ENCODE measurements at regions not wholly inside any gene's neighbourhood (a gene's known extent, or its start where the extent isn't known, plus 50 kb on each side); places are given as distances from the start of the nearest gene placed in this dataset.

- in situ Hi-C loops (cut with HindIII; ENCODE audit: low pct_ligation_motif_present, low sequenced_read_pairs) = loop anchor here (25.0 kb wide), 1 partner anchor 352 kb away; no protein-coding TSS in a partner anchor
These were observed 193.3 kb downstream of the KATNAL1 start for GRCh38 chr13:30113983-30114570.

GRCh38 chr13:30113551-30113950, 193.8 kb downstream of the KATNAL1 start:
- H3K27ac ChIP-seq = no peak overlapping the region
- H3K4me3 ChIP-seq (ENCODE audit: low read depth, low read length) = no peak overlapping the region
- in situ Hi-C loops (cut with HindIII; ENCODE audit: low pct_ligation_motif_present, low sequenced_read_pairs) = loop anchor here (25.0 kb wide), 1 partner anchor 351 kb away; no protein-coding TSS in a partner anchor
- no peak for TF ChIP-seq CTCF (IDR thresholded peaks at IDR 0.05; ENCODE audit: low read depth, low read length, missing control alignments)
- H3K36me3 ChIP-seq (replicated peaks) = no peaks in the 10 kb centered on the region
- no peak for DNase-seq
- H3K27me3 ChIP-seq (replicated peaks) = peaks cover 1% of the 10 kb centered on the region

More at GRCh38 chr13:30113983-30114570, 193.3 kb downstream of the KATNAL1 start:
- peaks cover 1% of the 10 kb centered on the region for H3K27me3 ChIP-seq (replicated peaks)
- no peak for DNase-seq
- H3K27ac ChIP-seq = no peak overlapping the region
- H3K36me3 ChIP-seq (replicated peaks) = no peaks in the 10 kb centered on the region
- no peak for TF ChIP-seq CTCF (IDR thresholded peaks at IDR 0.05; ENCODE audit: low read depth, low read length, missing control alignments)
- H3K4me3 ChIP-seq (ENCODE audit: low read depth, low read length) = peak overlapping the region; percentile 44

GRCh38 chr13:30112602-30113435, 194.5 kb downstream of the KATNAL1 start:
- TF ChIP-seq CTCF (IDR thresholded peaks at IDR 0.05; ENCODE audit: low read depth, low read length, missing control alignments) = peak; percentile 100
- Histone ChIP-seq H3K4me3 (ENCODE audit: low read depth, low read length) (peak overlapping the region; percentile 26), H3K27ac (no peak overlapping the region), H3K36me3 (replicated peaks) (no peaks in the 10 kb centered on the region), H3K27me3 (replicated peaks) (peaks cover 1% of the 10 kb centered on the region)
- DNase-seq = peak; percentile 61
- in situ Hi-C loops (cut with HindIII; ENCODE audit: low pct_ligation_motif_present, low sequenced_read_pairs) = loop anchor here (25.0 kb wide), 1 partner anchor 351 kb away; no protein-coding TSS in a partner anchor

GRCh38 chr13:30111810-30112209, 195.5 kb downstream of the KATNAL1 start:
- H3K36me3 ChIP-seq (replicated peaks) = no peaks in the 10 kb centered on the region
- DNase-seq = no peak
- no peak overlapping the region for H3K27ac ChIP-seq
- in situ Hi-C loops (cut with HindIII; ENCODE audit: low pct_ligation_motif_present, low sequenced_read_pairs) = loop anchor here (25.0 kb wide), 1 partner anchor 350 kb away; no protein-coding TSS in a partner anchor
- H3K4me3 ChIP-seq (ENCODE audit: low read depth, low read length) = no peak overlapping the region
- peaks cover 1% of the 10 kb centered on the region for H3K27me3 ChIP-seq (replicated peaks)
- TF ChIP-seq CTCF (IDR thresholded peaks at IDR 0.05; ENCODE audit: low read depth, low read length, missing control alignments) = peak; percentile 65

- no peak for TF ChIP-seq CTCF (IDR thresholded peaks at IDR 0.05; ENCODE audit: low read depth, low read length, missing control alignments)
- no peak for DNase-seq
- in situ Hi-C loops (cut with HindIII; ENCODE audit: low pct_ligation_motif_present, low sequenced_read_pairs) = loop anchor here (25.0 kb wide), 1 partner anchor 348 kb away; no protein-coding TSS in a partner anchor
- H3K36me3 ChIP-seq (replicated peaks) = no peaks in the 10 kb centered on the region
- no peak overlapping the region for H3K27ac ChIP-seq
- H3K4me3 ChIP-seq (ENCODE audit: low read depth, low read length) = no peak overlapping the region
- no peaks in the 10 kb centered on the region for H3K27me3 ChIP-seq (replicated peaks)
These were observed 196.9 kb downstream of the KATNAL1 start for GRCh38 chr13:30110301-30111070.
